Endodermal cell (in vitro differentiated cells): ENCODE measurements at regions not wholly inside any gene's neighbourhood (a gene's known extent, or its start where the extent isn't known, plus 50 kb on each side); places are given as distances from the start of the nearest gene placed in this dataset.

Source experiments
- DNase-seq: peaks from one replicate; pipeline ENCODE4 v3.0.0-alpha.2; 2017
- H3K27ac ChIP-seq: 2 replicates; pipeline ENCODE4 v1.5.1; 2013; ENCODE audit warnings: mild to moderate bottlenecking, low read depth, low read length, moderate library complexity
- H3K27me3 ChIP-seq: 2 replicates; pipeline ENCODE4 v1.6.1; 2013; ENCODE audit warnings: mild to moderate bottlenecking, low read length, moderate library complexity; ENCODE audit not compliant: insufficient read depth, control insufficient read depth, poor library complexity, severe bottlenecking
- H3K36me3 ChIP-seq: 2 replicates; pipeline ENCODE4 v1.7.0; 2013; ENCODE audit warnings: mild to moderate bottlenecking, low read length, moderate library complexity; ENCODE audit not compliant: control insufficient read depth, insufficient read depth
- H3K4me1 ChIP-seq: one replicate; pipeline ENCODE4 v1.7.0; 2013; ENCODE audit warnings: low read length; ENCODE audit not compliant: control insufficient read depth, insufficient read depth
- H3K4me3 ChIP-seq: 2 replicates; pipeline ENCODE4 v1.5.1; 2013; ENCODE audit warnings: mild to moderate bottlenecking, low read length, moderate library complexity
- H3K9ac ChIP-seq: 2 replicates; pipeline ENCODE4 v1.6.1; 2013; ENCODE audit warnings: mild to moderate bottlenecking, low read length, moderate library complexity; ENCODE audit not compliant: poor library complexity, severe bottlenecking; ENCODE audit errors: extremely low read depth
- H3K9me3 ChIP-seq: 2 replicates; pipeline ENCODE4 v1.6.1; 2013; ENCODE audit warnings: mild to moderate bottlenecking, low read length, moderate library complexity; ENCODE audit not compliant: control insufficient read depth
- H3K27ac Mint-ChIP-seq: 2 replicates; pipeline ENCODE4 v1.8.0; 2020; ENCODE audit warnings: mixed read lengths
- H3K27me3 Mint-ChIP-seq: 2 replicates; pipeline ENCODE4 v1.8.0; 2021; ENCODE audit warnings: mild to moderate bottlenecking, mixed read lengths; ENCODE audit not compliant: insufficient read depth
- H3K36me3 Mint-ChIP-seq: 2 replicates; pipeline ENCODE4 v1.8.0; 2020; ENCODE audit warnings: low read depth, mixed read lengths
- H3K4me1 Mint-ChIP-seq: 2 replicates; pipeline ENCODE4 v1.8.0; 2020; ENCODE audit warnings: mixed read lengths
- H3K4me3 Mint-ChIP-seq: 2 replicates; pipeline ENCODE4 v1.8.0; 2020; ENCODE audit warnings: mild to moderate bottlenecking, moderate library complexity, mixed read lengths
- H3K9me3 Mint-ChIP-seq: 2 replicates; pipeline ENCODE4 v1.8.0; 2020; ENCODE audit warnings: mild to moderate bottlenecking, mixed read lengths
- WGBS, 2 experiments: methylation state at CpG; one replicate each; pipeline versions ENCODE4 v1.1.5 to v1.1.7; 2013; ENCODE audit warnings: missing lambda C conversion rate in 2 of 2, mixed read lengths in 1 of 2; ENCODE audit not compliant: insufficient coverage in 1 of 2, insufficient read length in 1 of 2; 5-methylcytosine and 5-hydroxymethylcytosine counted together
- TF ChIP-seq, protein P1 (sequence below): fragments of 200-600 bp; sonication (generic); conservative IDR thresholded peaks from 2 replicates; pipeline ENCODE4 v1.5.0; 2021; ENCODE audit warnings: antibody characterized with exemption, mild to moderate bottlenecking

DNA sequence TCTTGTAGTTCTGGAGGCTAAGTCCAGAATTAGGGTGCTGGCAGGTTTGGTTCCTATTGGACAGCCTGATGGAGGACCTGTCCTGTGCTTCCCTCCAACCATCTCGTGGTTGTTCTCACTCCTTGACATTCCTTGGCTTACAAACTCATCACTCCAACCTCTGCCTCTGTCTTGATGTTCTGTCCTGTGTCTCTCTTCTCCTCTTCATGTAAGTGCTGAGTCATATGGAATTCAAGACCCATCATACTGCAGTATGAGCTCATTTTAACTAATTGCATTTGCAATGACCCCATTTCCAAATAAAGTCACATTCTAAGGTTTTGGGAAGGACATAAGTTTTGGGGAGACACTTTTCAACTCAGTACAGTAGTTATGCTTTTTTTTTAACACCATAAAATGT, 374.7 kb downstream of the TRIB2 start:
- Histone ChIP-seq H3K36me3 (no peaks in the 10 kb centered on the region), H3K9ac (no peak overlapping the region), H3K27ac (no peak overlapping the region), H3K4me1 (no peaks in the 10 kb centered on the region), H3K4me3 (no peak overlapping the region), H3K9me3 (peaks cover 80% of the 10 kb centered on the region), H3K27me3 (no peaks in the 10 kb centered on the region)
- no peak overlapping the region for H3K27ac Mint-ChIP-seq
- peaks cover 6% of the 10 kb centered on the region for H3K4me1 Mint-ChIP-seq
- H3K36me3 Mint-ChIP-seq: no peaks in the 10 kb centered on the region
- DNase-seq: no peak
- H3K9me3 Mint-ChIP-seq: no peaks in the 10 kb centered on the region
- H3K27me3 Mint-ChIP-seq: no peaks in the 10 kb centered on the region
- TF ChIP-seq, protein P1, sequence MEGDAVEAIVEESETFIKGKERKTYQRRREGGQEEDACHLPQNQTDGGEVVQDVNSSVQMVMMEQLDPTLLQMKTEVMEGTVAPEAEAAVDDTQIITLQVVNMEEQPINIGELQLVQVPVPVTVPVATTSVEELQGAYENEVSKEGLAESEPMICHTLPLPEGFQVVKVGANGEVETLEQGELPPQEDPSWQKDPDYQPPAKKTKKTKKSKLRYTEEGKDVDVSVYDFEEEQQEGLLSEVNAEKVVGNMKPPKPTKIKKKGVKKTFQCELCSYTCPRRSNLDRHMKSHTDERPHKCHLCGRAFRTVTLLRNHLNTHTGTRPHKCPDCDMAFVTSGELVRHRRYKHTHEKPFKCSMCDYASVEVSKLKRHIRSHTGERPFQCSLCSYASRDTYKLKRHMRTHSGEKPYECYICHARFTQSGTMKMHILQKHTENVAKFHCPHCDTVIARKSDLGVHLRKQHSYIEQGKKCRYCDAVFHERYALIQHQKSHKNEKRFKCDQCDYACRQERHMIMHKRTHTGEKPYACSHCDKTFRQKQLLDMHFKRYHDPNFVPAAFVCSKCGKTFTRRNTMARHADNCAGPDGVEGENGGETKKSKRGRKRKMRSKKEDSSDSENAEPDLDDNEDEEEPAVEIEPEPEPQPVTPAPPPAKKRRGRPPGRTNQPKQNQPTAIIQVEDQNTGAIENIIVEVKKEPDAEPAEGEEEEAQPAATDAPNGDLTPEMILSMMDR: no peak
- 25 to 83% methylated on average over 1 of the region's 1 CpG for WGBS, 2 experiments
- no peak overlapping the region for H3K4me3 Mint-ChIP-seq

GRCh38 chr2:13091861-13092378, 375.2 kb downstream of the TRIB2 start:
- Mint-ChIP-seq H3K27ac (no peak overlapping the region), H3K4me3 (no peak overlapping the region), H3K4me1 (peaks cover 6% of the 10 kb centered on the region), H3K36me3 (no peaks in the 10 kb centered on the region), H3K9me3 (no peaks in the 10 kb centered on the region), H3K27me3 (no peaks in the 10 kb centered on the region)
- H3K4me3 ChIP-seq: no peak overlapping the region
- H3K27ac ChIP-seq: no peak overlapping the region
- DNase-seq: no peak
- TF ChIP-seq, protein P1: no peak
- H3K27me3 ChIP-seq: no peaks in the 10 kb centered on the region
- WGBS, 2 experiments: 75% methylated on average over 2 of the region's 2 CpGs; no CpG with 5 or more reads in 1 of the 2 experiments
- peaks cover 75% of the 10 kb centered on the region for H3K9me3 ChIP-seq
- no peaks in the 10 kb centered on the region for H3K36me3 ChIP-seq
- H3K4me1 ChIP-seq: no peaks in the 10 kb centered on the region
- no peak overlapping the region for H3K9ac ChIP-seq

DNA sequence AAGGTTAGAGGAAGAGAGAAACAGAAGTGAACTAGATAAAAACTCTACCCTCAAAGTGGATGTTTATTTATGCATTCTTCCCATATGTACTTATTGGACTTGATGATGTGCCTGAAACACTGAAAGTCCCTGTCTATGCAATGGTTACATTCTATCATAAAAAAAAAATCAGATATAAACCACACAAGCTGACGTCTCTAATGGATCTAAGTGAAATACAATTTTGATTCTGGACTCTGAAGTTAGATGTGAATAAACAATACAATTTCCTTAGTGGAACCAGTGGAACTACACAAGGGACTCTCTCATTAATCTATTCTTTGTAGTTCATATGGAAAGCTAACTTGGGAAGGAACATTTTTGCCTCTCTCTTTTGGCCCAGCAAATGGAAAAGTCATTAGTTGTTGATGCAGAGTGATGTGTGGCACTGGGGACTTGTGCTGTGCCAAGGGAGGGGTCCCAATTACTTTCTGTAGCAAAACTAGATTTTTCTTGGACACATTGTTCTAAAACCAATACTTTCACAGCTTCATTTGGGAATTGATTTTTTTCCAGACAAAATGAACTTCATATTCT, 376.8 kb downstream of the TRIB2 start:
- Mint-ChIP-seq H3K27ac (no peak overlapping the region), H3K4me3 (no peak overlapping the region), H3K27me3 (no peaks in the 10 kb centered on the region), H3K9me3 (peaks cover 6% of the 10 kb centered on the region), H3K36me3 (no peaks in the 10 kb centered on the region), H3K4me1 (no peaks in the 10 kb centered on the region)
- H3K4me1 ChIP-seq: no peaks in the 10 kb centered on the region
- H3K9me3 ChIP-seq: peaks cover 72% of the 10 kb centered on the region
- no peak for DNase-seq
- H3K4me3 ChIP-seq: no peak overlapping the region
- H3K9ac ChIP-seq: no peak overlapping the region
- no peaks in the 10 kb centered on the region for H3K36me3 ChIP-seq
- H3K27me3 ChIP-seq: no peaks in the 10 kb centered on the region
- WGBS, 2 experiments: 82% methylated on average over 1 of the region's 1 CpG; no CpG with 5 or more reads in 1 of the 2 experiments
- TF ChIP-seq, protein P1: no peak
- H3K27ac ChIP-seq: no peak overlapping the region
